ENCODE measurements at regions not wholly inside any gene's neighbourhood (a gene's known extent, or its start where the extent isn't known, plus 50 kb on each side); places are given as distances from the start of the nearest gene placed in this dataset.

- Histone ChIP-seq H3K36me3 (no peaks in the 10 kb centered on the region), H3K4me1 (ENCODE audit: control insufficient read depth in 1 of 2, low read depth in 2 of 2) (no peaks in the 10 kb centered on the region), H3K27me3 (replicated peaks; ENCODE audit: insufficient read depth) (no peaks in the 10 kb centered on the region), H3K9me3 (no peaks in the 10 kb centered on the region), H3K27ac (no peak overlapping the region), H3K4me3 (no peak overlapping the region)
- no peak for TF ChIP-seq CTCF (IDR thresholded peaks at IDR 0.05)
- ATAC-seq (ENCODE audit: insufficient number of reproducible peaks, low FRiP score, low read depth) (no peak), DNase-seq (ENCODE audit: low spot score) (no peak)
Measured at GRCh38 chr2:163314712-163315111, 421.1 kb downstream of the FIGN start.

- TF ChIP-seq CTCF (IDR thresholded peaks at IDR 0.05), result no peak
- Histone ChIP-seq H3K36me3 (no peaks in the 10 kb centered on the region), H3K4me3 (no peak overlapping the region), H3K27ac (no peak overlapping the region), H3K9me3 (no peaks in the 10 kb centered on the region), H3K4me1 (ENCODE audit: control insufficient read depth in 1 of 2, low read depth in 2 of 2) (no peaks in the 10 kb centered on the region), H3K27me3 (replicated peaks; ENCODE audit: insufficient read depth) (no peaks in the 10 kb centered on the region)
- no peak for DNase-seq (ENCODE audit: low spot score)
- no peak for ATAC-seq (ENCODE audit: insufficient number of reproducible peaks, low FRiP score, low read depth)
Measured at GRCh38 chr2:163312713-163313112, 423.1 kb downstream of the FIGN start.

- DNase-seq (ENCODE audit: low spot score), result no peak
- TF ChIP-seq CTCF (IDR thresholded peaks at IDR 0.05), result no peak
- Histone ChIP-seq H3K36me3 (no peaks in the 10 kb centered on the region), H3K27ac (no peak overlapping the region), H3K27me3 (replicated peaks; ENCODE audit: insufficient read depth) (no peaks in the 10 kb centered on the region), H3K4me1 (ENCODE audit: control insufficient read depth in 1 of 2, low read depth in 2 of 2) (no peaks in the 10 kb centered on the region), H3K9me3 (no peaks in the 10 kb centered on the region), H3K4me3 (no peak overlapping the region)
- no peak for ATAC-seq (ENCODE audit: insufficient number of reproducible peaks, low FRiP score, low read depth)
Measured at GRCh38 chr2:163306647-163307046, 429.2 kb downstream of the FIGN start.

GRCh38 chr2:163302141-163302540 is 433.7 kb downstream of the FIGN start:
- Histone ChIP-seq H3K27ac (no peak overlapping the region), H3K27me3 (replicated peaks; ENCODE audit: insufficient read depth) (no peaks in the 10 kb centered on the region), H3K9me3 (no peaks in the 10 kb centered on the region), H3K4me1 (ENCODE audit: control insufficient read depth in 1 of 2, low read depth in 2 of 2) (no peaks in the 10 kb centered on the region), H3K4me3 (no peak overlapping the region), H3K36me3 (no peaks in the 10 kb centered on the region)
- DNase-seq (ENCODE audit: low spot score) (no peak), ATAC-seq (ENCODE audit: insufficient number of reproducible peaks, low FRiP score, low read depth) (no peak)
- TF ChIP-seq CTCF (IDR thresholded peaks at IDR 0.05), result no peak

GRCh38 chr2:163291790-163292189 is 444.0 kb downstream of the FIGN start:
- H3K4me1 ChIP-seq (ENCODE audit: control insufficient read depth in 1 of 2, low read depth in 2 of 2), result no peaks in the 10 kb centered on the region
- ATAC-seq (ENCODE audit: insufficient number of reproducible peaks, low FRiP score, low read depth) (no peak), DNase-seq (ENCODE audit: low spot score) (no peak)
- no peaks in the 10 kb centered on the region for H3K36me3 ChIP-seq
- H3K9me3 ChIP-seq, result no peaks in the 10 kb centered on the region
- no peak overlapping the region for H3K4me3 ChIP-seq
- no peak for TF ChIP-seq CTCF (IDR thresholded peaks at IDR 0.05)
- no peak overlapping the region for H3K27ac ChIP-seq
- H3K27me3 ChIP-seq (replicated peaks; ENCODE audit: insufficient read depth), result no peaks in the 10 kb centered on the region

All from thoracic aorta (tissue), 2 donors.